LHCN-M2 (cell line): ENCODE measurements at regions not wholly inside any gene's neighbourhood (a gene's known extent, or its start where the extent isn't known, plus 50 kb on each side); places are given as distances from the start of the nearest gene placed in this dataset.

Experiments used
- DNase-seq: peaks from one replicate; pipeline ENCODE4 v3.0.0-alpha.2; 2012; ENCODE audit warnings: low read depth

GRCh38 chr20:60270341-60270740, 312.1 kb downstream of the CDH26 start:
- DNase-seq, result no peak

- DNase-seq, result no peak
These were observed 313.4 kb downstream of the CDH26 start for GRCh38 chr20:60271597-60271996.

GRCh38 chr20:60272790-60273189, 314.6 kb downstream of the CDH26 start:
- no peak for DNase-seq

DNA sequence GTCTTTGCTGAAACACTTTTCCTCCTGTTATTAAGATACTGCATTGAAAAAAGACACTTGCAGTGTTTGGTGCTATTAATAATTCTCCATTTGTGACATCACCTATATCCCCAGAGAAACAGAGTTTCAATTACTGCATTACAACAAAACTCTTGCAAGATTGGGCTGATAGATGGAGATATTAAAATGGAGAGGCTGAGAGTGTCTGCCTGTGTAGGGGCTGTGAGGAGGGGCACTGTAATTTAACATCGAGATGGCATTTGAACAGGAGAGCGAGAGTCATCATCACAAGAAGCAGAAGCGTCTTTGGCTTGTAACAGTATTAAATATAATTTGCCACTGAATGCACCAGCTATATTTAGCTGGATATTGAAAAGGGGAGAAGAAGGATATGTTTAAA, 316.5 kb downstream of the CDH26 start:
- no peak for DNase-seq

GRCh38 chr20:60281295-60281694, 323.1 kb downstream of the CDH26 start:
- no peak for DNase-seq

GRCh38 chr20:60283281-60283680, 325.1 kb downstream of the CDH26 start:
- DNase-seq, result peak; percentile 12

GRCh38 chr20:60286764-60287163, 328.5 kb downstream of the CDH26 start:
- DNase-seq, result no peak

- no peak for DNase-seq
These were observed 330.7 kb downstream of the CDH26 start for GRCh38 chr20:60288945-60289344.

DNA sequence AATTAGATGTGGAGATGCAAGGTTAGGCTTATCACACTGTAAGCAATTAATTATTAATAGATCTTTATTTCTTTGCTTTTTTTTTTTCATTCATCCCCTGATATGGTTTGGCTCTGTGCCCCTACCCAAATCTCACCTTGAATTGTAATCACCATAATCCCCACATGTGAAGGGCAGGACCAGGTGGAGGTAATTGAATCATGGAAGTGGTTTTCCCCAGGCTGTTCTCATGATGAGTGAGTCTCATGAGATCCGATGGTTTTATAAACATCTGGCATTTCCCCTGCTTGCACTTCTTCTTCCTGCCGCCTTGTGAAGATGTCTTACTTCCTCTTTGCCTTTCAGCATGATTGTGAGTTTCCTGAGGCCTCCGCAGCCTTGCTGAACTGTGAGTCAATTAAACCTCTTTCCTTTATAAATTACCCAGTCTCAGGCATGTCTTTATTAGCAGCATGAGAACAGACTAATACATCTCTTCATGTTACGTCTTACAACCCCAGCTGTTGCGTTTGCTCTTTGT, 333.8 kb downstream of the CDH26 start:
- no peak for DNase-seq

DNA sequence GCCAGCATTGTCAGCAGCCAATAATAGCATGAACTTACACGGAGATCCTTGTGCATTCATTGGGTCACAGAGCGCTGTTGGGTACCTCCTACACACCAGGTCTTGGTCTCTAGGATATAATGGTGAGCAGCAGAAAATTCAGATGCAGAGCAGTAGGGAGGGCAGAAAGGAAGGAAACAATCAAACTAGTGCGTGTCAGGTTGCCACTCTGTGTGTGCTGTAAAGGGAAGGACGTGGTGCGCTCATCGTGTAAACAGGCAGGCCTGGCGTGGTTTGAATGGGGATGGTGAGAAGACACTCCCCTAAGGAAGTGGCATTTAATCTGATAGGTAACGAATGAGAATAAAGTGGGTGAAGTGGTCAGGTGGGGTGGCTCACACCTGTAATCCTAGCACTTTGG, 336.4 kb downstream of the CDH26 start:
- no peak for DNase-seq

DNA sequence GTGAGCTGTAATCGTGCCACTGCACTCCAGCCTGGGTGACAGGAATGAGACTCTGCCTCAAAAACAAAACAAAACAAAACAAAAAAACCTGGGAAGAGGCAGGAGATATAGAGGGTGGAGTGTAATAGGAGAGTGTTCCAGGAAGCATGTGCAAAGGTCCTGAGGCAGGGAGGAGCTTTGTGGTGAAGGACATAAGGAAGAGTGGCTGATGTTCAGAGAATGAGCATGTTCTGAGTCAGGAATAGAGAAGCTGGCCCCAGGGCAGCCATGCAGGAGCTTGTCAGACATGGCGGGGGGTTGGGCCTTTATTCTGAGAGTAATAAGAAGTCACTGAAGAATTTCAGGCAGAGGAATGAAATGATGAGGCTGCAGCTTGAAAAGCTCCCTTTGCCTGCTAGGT, 337.0 kb downstream of the CDH26 start:
- DNase-seq, result no peak

DNA sequence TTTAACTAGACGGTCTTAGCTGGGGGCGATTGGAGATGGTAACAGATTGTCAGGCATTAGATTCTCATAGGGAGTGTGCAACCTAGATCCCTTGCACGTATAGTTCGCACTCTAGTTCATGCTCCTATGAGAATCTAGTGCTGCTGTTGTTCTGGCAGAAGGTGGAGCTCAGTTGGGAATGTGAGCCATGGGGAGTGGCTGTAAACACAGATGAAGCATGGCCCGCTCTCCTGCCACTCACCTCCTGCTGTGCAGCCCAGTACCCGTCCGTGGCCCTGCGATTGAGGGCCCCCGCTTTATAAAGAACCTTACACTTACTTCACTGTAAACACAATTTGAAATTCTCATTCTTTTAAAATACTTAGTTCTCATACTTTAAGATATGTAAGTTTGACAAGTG, 339.4 kb downstream of the CDH26 start:
- DNase-seq, result no peak

GRCh38 chr20:60298647-60299046, 340.4 kb downstream of the CDH26 start:
- DNase-seq, result no peak

- no peak for DNase-seq
These were observed 341.7 kb downstream of the CDH26 start for GRCh38 chr20:60299951-60300350.

DNA sequence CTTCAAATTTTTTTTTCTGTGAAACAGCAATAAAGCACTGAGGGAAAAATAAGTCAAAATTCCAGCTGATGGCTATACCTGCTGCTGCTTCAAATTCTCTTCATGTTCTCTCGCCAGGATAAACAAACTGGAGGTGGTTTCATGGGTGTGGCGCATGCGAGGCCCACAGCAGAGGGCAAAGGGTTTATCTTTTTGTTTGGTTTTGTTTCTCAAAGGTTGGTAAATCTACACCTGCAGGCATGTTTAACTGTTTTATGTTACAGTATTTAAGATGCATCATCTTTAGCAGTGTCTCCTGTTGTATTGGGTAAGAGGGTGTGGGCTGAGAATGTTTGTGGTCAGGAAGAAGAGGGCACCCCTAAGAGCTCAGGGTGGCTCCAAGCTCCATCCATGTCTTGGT, 342.2 kb downstream of the CDH26 start:
- DNase-seq, result no peak

- DNase-seq, result no peak
These were observed 344.7 kb downstream of the CDH26 start for GRCh38 chr20:60302875-60303274.

DNA sequence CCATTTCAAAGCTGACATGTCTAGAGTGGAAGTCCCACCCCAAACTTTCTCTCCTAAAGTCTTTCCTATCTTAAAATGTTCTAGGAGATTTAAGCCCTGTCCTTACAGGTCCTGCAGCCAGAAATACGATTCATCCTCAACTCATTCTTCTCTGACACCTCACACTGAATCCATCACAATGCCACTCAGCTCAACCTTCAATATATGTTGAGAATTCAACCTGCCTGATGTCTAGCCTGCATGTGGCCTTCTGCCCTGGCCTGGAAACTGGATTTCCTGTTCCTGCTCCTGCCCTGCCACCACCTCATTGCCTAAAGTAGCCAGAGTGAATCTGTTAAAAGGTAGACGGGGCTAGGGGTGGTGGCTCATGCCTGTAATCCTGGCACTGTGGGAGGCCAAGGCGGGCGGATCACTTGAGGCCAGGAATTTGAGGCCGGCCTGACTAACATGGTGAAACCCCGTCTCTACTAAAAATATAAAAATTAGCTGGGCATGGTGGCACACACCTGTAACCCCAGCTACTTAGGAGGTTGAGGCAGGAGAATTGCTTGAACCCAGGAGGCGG, 345.9 kb downstream of the CDH26 start:
- DNase-seq, result no peak

GRCh38 chr20:60304931-60305330, 346.7 kb downstream of the CDH26 start:
- DNase-seq, result no peak

DNA sequence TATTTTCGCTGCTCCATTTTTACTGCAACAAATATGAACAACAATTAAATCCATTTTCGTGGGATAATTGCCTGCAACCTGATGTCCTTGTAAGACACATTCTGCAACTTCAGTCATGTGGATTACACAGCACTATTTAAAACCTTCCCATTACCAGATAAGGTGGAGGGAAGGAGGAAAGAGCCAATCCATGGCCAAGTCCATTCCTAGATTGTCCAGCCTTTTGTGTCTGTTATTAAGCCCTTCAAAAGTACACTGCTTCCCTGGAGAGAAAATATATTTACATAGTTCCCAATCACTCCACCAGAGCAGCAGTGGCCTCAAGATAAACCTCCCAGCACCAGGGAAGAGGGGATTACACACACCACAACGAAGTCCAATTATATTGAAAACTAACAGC, 347.9 kb downstream of the CDH26 start:
- DNase-seq, result no peak

DNA sequence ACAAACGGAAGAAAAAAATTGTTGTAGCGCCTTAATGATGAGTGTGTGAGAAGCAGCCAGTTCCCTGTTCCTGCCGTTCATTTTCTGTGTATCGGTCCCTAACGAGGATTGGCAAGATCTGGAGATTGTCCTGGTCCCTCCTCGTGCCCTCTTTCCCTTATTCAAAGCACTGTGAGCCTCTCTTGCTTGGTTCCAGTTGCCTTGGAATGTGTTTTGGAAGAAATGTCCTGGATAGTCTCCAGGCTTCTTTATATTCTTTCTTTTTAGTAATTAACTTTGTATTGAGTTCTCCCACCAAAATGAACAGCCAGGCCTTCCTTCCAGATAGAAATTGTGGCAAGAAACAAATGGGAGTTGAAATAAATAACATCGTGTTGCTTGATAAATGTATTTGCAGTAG, 348.3 kb downstream of the CDH26 start:
- DNase-seq, result no peak

DNA sequence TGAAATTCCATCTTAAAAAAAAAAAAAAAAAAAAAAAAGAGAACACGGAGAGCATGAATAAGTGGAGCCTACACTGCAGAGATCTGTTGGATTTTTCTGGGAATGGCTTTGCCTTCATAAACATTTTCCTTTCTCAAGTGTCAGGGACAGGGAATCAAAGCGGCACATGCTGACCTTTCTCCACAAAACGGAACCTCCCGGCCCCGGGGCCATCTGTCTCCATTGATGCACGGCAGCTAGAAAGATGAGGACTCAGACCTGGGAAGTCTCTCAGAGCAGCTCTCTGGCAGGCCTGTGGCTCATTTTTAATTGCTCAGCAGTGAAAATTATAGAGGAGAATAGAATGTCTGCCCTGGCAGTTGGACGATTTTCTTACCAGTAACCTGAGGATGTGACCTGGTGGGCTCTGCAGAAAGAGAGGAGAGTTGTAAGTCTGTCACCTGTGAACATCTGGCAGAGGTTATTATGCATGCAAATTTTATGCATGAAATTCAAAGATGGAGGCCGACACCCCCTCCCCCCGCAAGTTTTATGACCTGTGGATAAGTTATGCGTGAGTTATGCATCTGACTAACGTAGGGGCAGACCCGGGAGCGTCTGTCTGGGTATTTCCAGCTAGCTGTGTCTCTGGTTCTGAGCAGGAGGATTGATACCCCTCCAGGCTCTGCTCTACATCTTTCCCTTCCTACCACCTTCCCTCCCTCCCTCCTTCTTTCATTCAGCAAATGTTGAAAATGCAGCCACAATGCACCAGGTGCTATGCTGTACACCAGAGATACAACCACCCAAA, 352.5 kb downstream of the CDH26 start:
- no peak for DNase-seq

DNA sequence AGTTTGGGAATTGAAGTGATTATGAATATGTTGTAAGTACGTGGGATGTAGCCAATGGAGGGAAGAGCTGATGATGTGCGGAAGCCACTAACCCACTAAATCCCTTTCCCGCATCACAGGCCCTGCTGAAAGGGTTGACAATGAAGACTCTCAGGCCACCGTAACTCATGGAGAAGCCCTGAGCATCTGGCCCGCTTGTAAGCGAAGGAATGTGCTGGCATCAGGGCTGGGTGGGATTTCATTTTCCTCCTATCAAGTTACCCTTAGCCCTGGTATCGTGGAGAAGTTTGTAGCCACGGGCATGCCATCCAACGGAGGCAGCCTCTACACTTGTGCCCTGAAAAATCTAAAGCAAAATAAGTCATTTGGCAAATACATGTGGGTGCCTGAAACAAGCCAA, 355.0 kb downstream of the CDH26 start:
- no peak for DNase-seq

DNA sequence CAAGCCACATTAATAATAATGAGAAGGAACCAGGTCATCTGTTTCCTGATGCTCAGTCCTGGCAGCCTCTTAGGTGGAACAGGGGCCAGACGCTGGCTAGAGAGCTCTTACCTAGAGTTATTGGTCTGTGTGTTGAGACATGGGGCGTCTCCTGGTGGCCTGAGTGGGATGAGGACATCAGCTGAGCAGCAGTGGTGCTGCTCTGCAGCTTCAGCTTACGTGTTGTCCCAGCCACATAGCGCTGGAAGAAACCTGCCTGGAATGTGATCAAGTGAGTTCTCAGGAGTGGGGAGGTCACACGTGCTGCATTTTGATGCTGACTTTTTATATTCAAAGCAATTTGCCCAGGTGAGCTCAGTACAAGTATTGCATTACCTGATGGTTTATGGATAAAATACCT, 355.4 kb downstream of the CDH26 start:
- no peak for DNase-seq
